HG03342 (cell line): ENCODE measurements at regions not wholly inside any gene's neighbourhood (a gene's known extent, or its start where the extent isn't known, plus 50 kb on each side); places are given as distances from the start of the nearest gene placed in this dataset.

Experiments used
- ATAC-seq: cut with Tn5 transposase; IDR thresholded peaks from one replicate; pipeline ENCODE4 v1.9.1; 2021; ENCODE audit warnings: mild to moderate bottlenecking, moderate library complexity; ENCODE audit not compliant: unreplicated experiment

DNA sequence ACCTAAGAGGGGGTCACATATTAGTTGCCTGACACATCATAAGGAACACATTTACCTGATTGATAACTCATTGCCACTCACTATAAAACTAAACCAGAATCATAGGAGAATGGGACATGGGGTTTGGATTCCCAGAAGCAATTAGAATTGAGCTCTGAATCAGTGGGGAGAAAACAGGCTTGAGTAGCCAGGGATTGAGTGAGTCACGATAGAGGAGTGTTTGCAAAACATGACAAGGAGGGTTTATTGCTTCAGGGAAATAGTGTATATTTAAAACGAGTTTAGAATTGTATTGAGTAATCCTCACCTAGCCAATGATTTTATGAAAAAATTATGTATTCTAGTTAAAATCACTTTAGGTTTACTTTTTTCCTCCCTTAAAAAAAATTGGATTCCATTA is 101.1 kb upstream of the THRB start:
- ATAC-seq: no peak

DNA sequence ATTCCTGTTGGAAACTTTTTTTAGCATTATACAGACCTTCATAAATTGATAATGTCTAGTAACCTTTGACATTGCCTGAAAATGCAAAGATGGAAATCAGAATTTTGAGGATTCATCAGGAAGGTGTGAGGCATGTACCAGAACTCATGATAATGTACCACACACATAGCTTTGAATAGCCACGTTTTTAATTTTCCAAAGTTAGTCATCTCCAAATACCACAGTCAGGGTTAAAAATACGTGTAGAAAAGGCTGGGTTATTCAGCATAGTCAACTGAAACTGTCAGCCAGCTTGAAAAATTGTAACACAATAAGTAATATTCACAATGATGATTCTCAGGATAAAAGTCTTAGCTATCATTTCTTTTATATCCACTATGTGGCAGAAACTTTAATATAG is 102.0 kb upstream of the THRB start:
- ATAC-seq: no peak

DNA sequence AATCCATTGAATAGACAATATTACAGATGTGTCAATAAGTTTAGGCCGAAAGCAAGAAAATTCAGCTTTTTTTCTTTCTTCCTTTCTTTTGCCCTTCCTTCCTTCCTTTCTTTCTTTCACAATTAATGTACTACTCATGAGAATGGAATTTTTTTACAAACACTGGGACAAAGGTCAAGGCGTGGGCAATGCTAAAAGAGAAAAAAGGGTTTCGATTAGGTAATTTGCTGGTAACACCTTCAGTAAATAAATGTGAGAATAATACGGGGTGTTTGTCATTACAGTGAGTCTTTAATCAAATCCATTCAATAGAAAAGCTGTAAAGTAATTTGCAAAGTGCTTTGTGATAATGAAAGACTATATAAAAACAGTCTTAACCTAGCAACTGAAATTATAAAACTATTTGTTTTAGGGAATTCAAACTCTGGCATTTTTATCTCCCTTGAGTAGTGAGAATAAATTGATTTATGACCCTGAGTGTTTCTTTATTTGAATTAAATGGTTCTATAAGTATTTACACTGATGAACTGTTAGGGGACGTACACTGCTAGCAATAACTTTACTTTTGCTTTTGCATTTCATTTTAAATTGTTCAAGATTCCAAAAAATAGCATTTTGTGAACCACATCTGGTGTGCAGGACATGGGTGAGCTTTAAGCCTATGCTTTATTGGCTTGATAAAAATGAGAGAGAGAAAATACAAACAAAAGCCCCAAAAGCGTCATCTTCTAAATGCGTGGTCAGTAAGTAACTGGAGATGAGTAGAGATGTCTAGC is 104.2 kb upstream of the THRB start:
- ATAC-seq: no peak

GRCh38 chr3:24601066-24601939 is 106.7 kb upstream of the THRB start:
- no peak for ATAC-seq

- ATAC-seq: no peak
These were observed 109.6 kb upstream of the THRB start for GRCh38 chr3:24604215-24604614.

GRCh38 chr3:24605511-24606028 is 110.9 kb upstream of the THRB start:
- no peak for ATAC-seq

DNA sequence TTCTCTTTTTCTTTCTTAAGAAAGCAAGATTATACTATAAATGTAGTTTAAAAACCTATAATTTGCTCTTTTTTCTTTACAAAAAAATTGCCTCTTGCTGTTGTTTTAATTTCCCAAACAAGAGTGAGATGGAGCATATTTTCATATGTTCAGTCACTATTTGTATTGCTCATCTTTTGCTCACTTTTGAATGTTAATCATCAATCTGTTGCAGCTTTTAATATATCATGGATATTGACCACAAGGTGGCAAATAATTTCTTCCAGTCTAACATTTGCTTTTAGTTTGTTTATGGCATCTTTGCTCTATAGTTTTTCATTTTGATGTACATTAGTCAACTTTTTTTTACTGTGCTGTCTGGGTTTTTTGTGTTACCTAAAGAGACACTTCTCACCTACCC is 112.6 kb upstream of the THRB start:
- ATAC-seq: no peak

- no peak for ATAC-seq
These were observed 114.2 kb upstream of the THRB start for GRCh38 chr3:24608701-24609390.

- no peak for ATAC-seq
These were observed 119.7 kb upstream of the THRB start for GRCh38 chr3:24614359-24614758.

GRCh38 chr3:24615177-24615576 is 120.5 kb upstream of the THRB start:
- ATAC-seq: no peak

DNA sequence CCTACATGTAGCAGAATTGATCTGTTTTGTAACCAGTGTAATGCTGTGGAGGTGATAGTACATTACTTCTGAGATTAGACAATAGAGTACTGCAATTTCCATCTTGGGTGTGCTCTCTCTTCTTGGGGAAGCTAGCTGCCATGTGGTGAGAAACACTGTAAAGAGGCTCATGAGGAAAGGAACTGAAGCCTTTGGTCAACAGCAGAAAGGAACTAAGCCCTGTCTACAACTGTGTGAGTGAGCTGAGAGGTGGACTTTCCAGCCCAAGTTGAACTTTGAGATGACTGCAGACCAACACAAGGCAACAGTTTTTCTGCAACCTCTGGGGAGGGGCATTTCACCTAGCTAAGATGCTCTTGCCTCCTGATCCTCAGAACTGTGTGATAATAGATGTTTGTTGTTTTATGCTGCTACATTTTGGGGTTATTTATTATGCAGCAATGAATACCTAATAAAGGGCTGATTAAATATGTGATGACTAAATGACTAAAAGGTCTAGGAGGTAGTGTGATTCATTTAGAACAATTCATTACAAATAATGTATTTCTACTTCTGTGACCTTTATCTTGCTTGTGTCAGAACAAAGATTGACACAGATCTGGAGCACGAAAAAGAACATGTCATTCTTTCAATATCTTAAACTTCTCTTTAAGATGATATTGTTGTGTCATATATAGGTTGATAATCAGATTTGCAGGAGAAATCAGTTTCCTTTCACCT is 121.6 kb upstream of the THRB start:
- ATAC-seq: no peak

DNA sequence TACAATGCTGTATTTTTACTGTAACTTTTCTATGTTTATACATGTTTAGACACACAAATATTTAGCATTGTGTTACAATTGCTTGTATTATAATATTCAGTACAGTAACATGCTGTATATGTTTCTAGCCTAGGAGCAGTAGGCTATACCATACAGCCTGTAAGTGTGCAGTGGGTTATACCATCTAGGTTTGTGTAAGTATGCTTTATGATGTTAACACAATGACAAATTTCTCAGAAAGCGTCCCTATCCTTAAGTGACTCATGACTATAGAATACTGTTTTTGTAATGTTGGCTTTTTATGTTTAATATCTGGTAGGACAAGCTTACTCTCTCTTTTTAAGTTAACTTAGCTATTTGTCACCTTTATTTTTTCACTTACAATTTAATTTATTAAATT is 127.5 kb upstream of the THRB start:
- ATAC-seq: no peak

DNA sequence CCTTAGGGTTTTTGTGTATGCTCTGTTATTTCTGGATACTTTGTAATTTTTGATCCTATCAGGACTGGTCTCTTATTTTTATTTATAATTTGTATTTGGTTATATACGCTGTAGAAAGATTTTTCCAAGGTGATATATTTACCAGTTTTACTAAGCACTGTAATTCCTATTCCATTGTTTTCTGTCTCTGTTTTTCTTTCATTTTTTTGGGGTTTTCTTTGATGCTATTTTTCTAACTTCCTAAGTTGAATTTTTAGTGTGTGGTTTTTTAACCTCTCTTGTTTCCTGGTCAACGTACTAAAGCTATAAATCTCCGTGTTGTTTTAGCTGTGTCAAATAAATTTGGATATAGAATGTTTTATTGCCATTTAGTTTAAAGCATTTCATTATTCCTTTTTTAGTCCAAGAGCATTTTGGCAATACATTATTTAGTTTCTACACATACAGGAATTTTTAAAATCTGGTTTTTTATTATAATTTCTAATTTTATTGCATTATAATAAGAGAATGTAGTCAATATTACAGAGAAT is 128.1 kb upstream of the THRB start:
- no peak for ATAC-seq

GRCh38 chr3:24623657-24624056 is 129.0 kb upstream of the THRB start:
- ATAC-seq: no peak

- ATAC-seq: no peak
These were observed 130.5 kb upstream of the THRB start for GRCh38 chr3:24624938-24625681.

DNA sequence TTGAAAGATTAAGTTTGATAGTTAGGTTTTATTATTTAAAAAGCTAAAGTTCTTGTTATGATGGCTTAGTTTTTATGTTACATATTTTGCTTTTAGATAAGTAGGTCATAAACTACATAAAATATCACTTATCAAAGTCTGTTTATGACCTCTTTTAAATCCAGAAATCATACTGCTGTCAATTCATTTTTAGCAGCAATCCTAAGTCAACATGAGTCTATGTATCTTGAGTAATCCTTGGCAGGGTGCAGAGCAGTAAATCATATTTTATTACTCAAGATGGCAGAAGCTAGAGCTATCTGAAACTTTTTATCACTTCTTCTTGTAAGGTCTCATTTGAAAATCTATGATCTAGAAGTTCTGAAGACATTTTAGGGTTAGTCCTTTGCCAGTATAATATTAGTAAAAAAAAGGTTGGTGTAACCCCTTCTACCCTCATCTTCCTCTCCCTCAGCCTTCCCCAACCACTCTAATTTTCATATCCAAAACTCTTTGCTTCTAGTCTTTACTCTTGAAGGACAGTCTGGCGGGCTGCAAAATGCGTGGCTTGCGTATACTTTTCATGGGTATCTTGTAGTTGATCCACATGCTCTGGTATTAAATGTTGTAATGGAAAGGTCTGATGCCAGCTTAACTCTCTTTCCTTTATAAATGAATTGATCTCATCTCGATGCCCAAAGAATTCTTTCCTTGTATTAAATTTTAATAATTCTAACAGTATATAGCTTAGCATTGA is 134.0 kb upstream of the THRB start:
- no peak for ATAC-seq

- no peak for ATAC-seq
These were observed 136.8 kb upstream of the THRB start for GRCh38 chr3:24631481-24631880.

DNA sequence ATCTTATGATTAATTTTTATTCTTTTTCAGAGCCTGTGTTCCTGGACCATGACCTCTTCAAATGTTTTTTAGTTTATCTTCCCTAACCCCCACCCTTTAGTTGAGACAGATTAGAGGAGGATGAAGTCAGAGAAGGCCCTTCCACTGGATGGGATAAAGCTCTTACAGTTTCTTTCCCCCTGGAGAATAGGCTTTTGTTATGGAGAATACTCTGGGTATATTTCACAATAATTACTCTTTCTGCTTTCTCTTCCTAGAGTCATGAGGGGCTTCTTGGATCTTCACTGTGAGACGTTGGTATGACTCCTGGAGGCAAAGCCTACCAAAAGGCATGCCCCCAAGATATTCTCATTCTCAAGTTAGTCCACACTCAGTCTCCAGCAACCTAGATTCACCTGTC is 144.4 kb upstream of the THRB start:
- no peak for ATAC-seq
